ENCODE measurements at regions not wholly inside any gene's neighbourhood (a gene's known extent, or its start where the extent isn't known, plus 50 kb on each side); places are given as distances from the start of the nearest gene placed in this dataset.

- H3K4me1 Mint-ChIP-seq (ENCODE audit: low read depth, unreplicated experiment), result no peaks in the 10 kb centered on the region
- no peak overlapping the region for H3K4me3 Mint-ChIP-seq (ENCODE audit: unreplicated experiment)
- TF ChIP-seq, protein P1, sequence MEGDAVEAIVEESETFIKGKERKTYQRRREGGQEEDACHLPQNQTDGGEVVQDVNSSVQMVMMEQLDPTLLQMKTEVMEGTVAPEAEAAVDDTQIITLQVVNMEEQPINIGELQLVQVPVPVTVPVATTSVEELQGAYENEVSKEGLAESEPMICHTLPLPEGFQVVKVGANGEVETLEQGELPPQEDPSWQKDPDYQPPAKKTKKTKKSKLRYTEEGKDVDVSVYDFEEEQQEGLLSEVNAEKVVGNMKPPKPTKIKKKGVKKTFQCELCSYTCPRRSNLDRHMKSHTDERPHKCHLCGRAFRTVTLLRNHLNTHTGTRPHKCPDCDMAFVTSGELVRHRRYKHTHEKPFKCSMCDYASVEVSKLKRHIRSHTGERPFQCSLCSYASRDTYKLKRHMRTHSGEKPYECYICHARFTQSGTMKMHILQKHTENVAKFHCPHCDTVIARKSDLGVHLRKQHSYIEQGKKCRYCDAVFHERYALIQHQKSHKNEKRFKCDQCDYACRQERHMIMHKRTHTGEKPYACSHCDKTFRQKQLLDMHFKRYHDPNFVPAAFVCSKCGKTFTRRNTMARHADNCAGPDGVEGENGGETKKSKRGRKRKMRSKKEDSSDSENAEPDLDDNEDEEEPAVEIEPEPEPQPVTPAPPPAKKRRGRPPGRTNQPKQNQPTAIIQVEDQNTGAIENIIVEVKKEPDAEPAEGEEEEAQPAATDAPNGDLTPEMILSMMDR (IDR thresholded peaks at IDR 0.05; ENCODE audit: partially characterized antibody, unreplicated experiment), result no peak
- H3K9me3 Mint-ChIP-seq (ENCODE audit: unreplicated experiment), result no peaks in the 10 kb centered on the region
- no peak for DNase-seq
- no peaks in the 10 kb centered on the region for H3K27me3 Mint-ChIP-seq (ENCODE audit: unreplicated experiment)
- no peaks in the 10 kb centered on the region for H3K36me3 Mint-ChIP-seq (ENCODE audit: unreplicated experiment)
- H3K27ac Mint-ChIP-seq (ENCODE audit: unreplicated experiment), result no peak overlapping the region
Measured at GRCh38 chr2:220585241-220585640, 957.8 kb downstream of the SLC4A3 start.

GRCh38 chr2:220586980-220587530 lies 959.6 kb downstream of the SLC4A3 start:
- H3K4me3 Mint-ChIP-seq (ENCODE audit: unreplicated experiment), result no peak overlapping the region
- no peaks in the 10 kb centered on the region for H3K36me3 Mint-ChIP-seq (ENCODE audit: unreplicated experiment)
- no peak for DNase-seq
- H3K27ac Mint-ChIP-seq (ENCODE audit: unreplicated experiment), result no peak overlapping the region
- no peaks in the 10 kb centered on the region for H3K4me1 Mint-ChIP-seq (ENCODE audit: low read depth, unreplicated experiment)
- no peaks in the 10 kb centered on the region for H3K27me3 Mint-ChIP-seq (ENCODE audit: unreplicated experiment)
- TF ChIP-seq, protein P1 (IDR thresholded peaks at IDR 0.05; ENCODE audit: partially characterized antibody, unreplicated experiment), result no peak
- H3K9me3 Mint-ChIP-seq (ENCODE audit: unreplicated experiment), result peaks cover 2% of the 10 kb centered on the region

- no peak overlapping the region for H3K4me3 Mint-ChIP-seq (ENCODE audit: unreplicated experiment)
- no peaks in the 10 kb centered on the region for H3K36me3 Mint-ChIP-seq (ENCODE audit: unreplicated experiment)
- no peaks in the 10 kb centered on the region for H3K27me3 Mint-ChIP-seq (ENCODE audit: unreplicated experiment)
- peaks cover 2% of the 10 kb centered on the region for H3K9me3 Mint-ChIP-seq (ENCODE audit: unreplicated experiment)
- H3K4me1 Mint-ChIP-seq (ENCODE audit: low read depth, unreplicated experiment), result no peaks in the 10 kb centered on the region
- TF ChIP-seq, protein P1 (IDR thresholded peaks at IDR 0.05; ENCODE audit: partially characterized antibody, unreplicated experiment), result no peak
- DNase-seq, result no peak
- H3K27ac Mint-ChIP-seq (ENCODE audit: unreplicated experiment), result no peak overlapping the region
Measured at GRCh38 chr2:220588148-220588547, 960.7 kb downstream of the SLC4A3 start.

GRCh38 chr2:220590476-220590875 lies 963.0 kb downstream of the SLC4A3 start:
- H3K4me1 Mint-ChIP-seq (ENCODE audit: low read depth, unreplicated experiment), result no peaks in the 10 kb centered on the region
- no peaks in the 10 kb centered on the region for H3K27me3 Mint-ChIP-seq (ENCODE audit: unreplicated experiment)
- no peak overlapping the region for H3K4me3 Mint-ChIP-seq (ENCODE audit: unreplicated experiment)
- no peaks in the 10 kb centered on the region for H3K36me3 Mint-ChIP-seq (ENCODE audit: unreplicated experiment)
- no peak for DNase-seq
- H3K9me3 Mint-ChIP-seq (ENCODE audit: unreplicated experiment), result peaks cover 2% of the 10 kb centered on the region
- TF ChIP-seq, protein P1 (IDR thresholded peaks at IDR 0.05; ENCODE audit: partially characterized antibody, unreplicated experiment), result no peak
- H3K27ac Mint-ChIP-seq (ENCODE audit: unreplicated experiment), result no peak overlapping the region

- DNase-seq, result no peak
- Mint-ChIP-seq H3K36me3 (ENCODE audit: unreplicated experiment) (no peaks in the 10 kb centered on the region), H3K4me3 (ENCODE audit: unreplicated experiment) (no peak overlapping the region), H3K9me3 (ENCODE audit: unreplicated experiment) (peaks cover 2% of the 10 kb centered on the region), H3K4me1 (ENCODE audit: low read depth, unreplicated experiment) (no peaks in the 10 kb centered on the region), H3K27me3 (ENCODE audit: unreplicated experiment) (no peaks in the 10 kb centered on the region), H3K27ac (ENCODE audit: unreplicated experiment) (no peak overlapping the region)
- TF ChIP-seq, protein P1 (IDR thresholded peaks at IDR 0.05; ENCODE audit: partially characterized antibody, unreplicated experiment), result no peak
Measured at GRCh38 chr2:220593526-220593925, 966.1 kb downstream of the SLC4A3 start.
